ENCODE measurements at regions not wholly inside any gene's neighbourhood (a gene's known extent, or its start where the extent isn't known, plus 50 kb on each side); places are given as distances from the start of the nearest gene placed in this dataset.

GRCh38 chr3:105174017-105174615, 192.6 kb upstream of the ALCAM start:
- Mint-ChIP-seq H3K27me3 (ENCODE audit: low read depth) (no peaks in the 10 kb centered on the region), H3K27ac (no peak overlapping the region), H3K4me1 (peaks cover 2 to 4% of the 10 kb centered on the region in 2 experiments; a peak in 3 of 4 replicates), H3K9me3 (no peaks in the 10 kb centered on the region), H3K36me3 (ENCODE audit: insufficient read depth in 1 of 3, low read depth in 3 of 3) (no peaks in the 10 kb centered on the region), H3K4me3 (no peak overlapping the region)
- Histone ChIP-seq H3K9ac (ENCODE audit: extremely low read depth, insufficient read length, low read length) (no peak overlapping the region), H2BK120ac (ENCODE audit: low read depth, low read length, poor library complexity, severe bottlenecking) (no peak overlapping the region), H4K5ac (ENCODE audit: insufficient read length, low read depth, low read length) (no peak overlapping the region), H3K4me1 (ENCODE audit: insufficient read depth, low read length) (no peaks in the 10 kb centered on the region; the same call in none of the 2 replicates), H3T11ph (ENCODE audit: low read length) (no peak overlapping the region), H4K8ac (replicated peaks; ENCODE audit: insufficient read length, low read depth, low read length) (no peak overlapping the region), H2BK15ac (ENCODE audit: low read depth, low read length) (no peak overlapping the region), H3K23ac (ENCODE audit: insufficient read length, low read depth, low read length) (no peak overlapping the region), H3K18ac (ENCODE audit: insufficient read length, low read depth, low read length) (no peak overlapping the region), H4K91ac (ENCODE audit: insufficient read length, low read depth, low read length) (no peak overlapping the region), H3K79me1 (ENCODE audit: insufficient read depth, low read depth, low read length, poor library complexity, severe bottlenecking) (no peaks in the 10 kb centered on the region), H3K79me2 (ENCODE audit: insufficient read depth, low read length) (no peaks in the 10 kb centered on the region), H2AFZ (ENCODE audit: low read length) (no peak overlapping the region), H2AK5ac (ENCODE audit: insufficient read length, low read length) (no peak overlapping the region), H4K20me1 (ENCODE audit: control insufficient read depth, insufficient read depth, insufficient read length) (no peaks in the 10 kb centered on the region), H3K4me2 (ENCODE audit: insufficient read depth, insufficient read length, low read length) (no peak overlapping the region), H2BK5ac (ENCODE audit: insufficient read length, low read length) (no peak overlapping the region), H3K27me3 (ENCODE audit: insufficient read depth, low read length) (no peaks in the 10 kb centered on the region), H3K9me3 (ENCODE audit: control insufficient read depth, low read depth, low read length) (no peaks in the 10 kb centered on the region), H3K4ac (ENCODE audit: low read depth, low read length) (no peak overlapping the region), H3K23me2 (ENCODE audit: insufficient read length, low read depth, low read length, poor library complexity, severe bottlenecking) (no peaks in the 10 kb centered on the region), H2BK20ac (ENCODE audit: low read depth, low read length, poor library complexity, severe bottlenecking) (no peak overlapping the region), H3K14ac (ENCODE audit: insufficient read depth, low read length) (no peak overlapping the region), H3K56ac (ENCODE audit: insufficient read length, low read depth, low read length) (no peak overlapping the region), H3K27ac (ENCODE audit: insufficient read length, low read depth, low read length) (no peak overlapping the region), H2BK12ac (ENCODE audit: insufficient read length, low read depth, low read length) (no peak overlapping the region)
- DNase-seq = no peak
- WGBS (ENCODE audit: extremely low coverage, insufficient read length, low lambda C conversion rate) = no CpG with 5 or more reads among the region's 4 CpGs
- TF ChIP-seq, protein P1, sequence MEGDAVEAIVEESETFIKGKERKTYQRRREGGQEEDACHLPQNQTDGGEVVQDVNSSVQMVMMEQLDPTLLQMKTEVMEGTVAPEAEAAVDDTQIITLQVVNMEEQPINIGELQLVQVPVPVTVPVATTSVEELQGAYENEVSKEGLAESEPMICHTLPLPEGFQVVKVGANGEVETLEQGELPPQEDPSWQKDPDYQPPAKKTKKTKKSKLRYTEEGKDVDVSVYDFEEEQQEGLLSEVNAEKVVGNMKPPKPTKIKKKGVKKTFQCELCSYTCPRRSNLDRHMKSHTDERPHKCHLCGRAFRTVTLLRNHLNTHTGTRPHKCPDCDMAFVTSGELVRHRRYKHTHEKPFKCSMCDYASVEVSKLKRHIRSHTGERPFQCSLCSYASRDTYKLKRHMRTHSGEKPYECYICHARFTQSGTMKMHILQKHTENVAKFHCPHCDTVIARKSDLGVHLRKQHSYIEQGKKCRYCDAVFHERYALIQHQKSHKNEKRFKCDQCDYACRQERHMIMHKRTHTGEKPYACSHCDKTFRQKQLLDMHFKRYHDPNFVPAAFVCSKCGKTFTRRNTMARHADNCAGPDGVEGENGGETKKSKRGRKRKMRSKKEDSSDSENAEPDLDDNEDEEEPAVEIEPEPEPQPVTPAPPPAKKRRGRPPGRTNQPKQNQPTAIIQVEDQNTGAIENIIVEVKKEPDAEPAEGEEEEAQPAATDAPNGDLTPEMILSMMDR (conservative IDR thresholded peaks at IDR 0.05) = no peak
